NCI-H1417 (cell line): ENCODE measurements at regions not wholly inside any gene's neighbourhood (a gene's known extent, or its start where the extent isn't known, plus 50 kb on each side); places are given as distances from the start of the nearest gene placed in this dataset.
A peak's percentile ranks its signal among the peaks of the same experiment; 100 is the strongest.

ENCODE experiments used
- DNase-seq, 3 experiments: peaks; one replicate each; lab custom pipeline; 2025; lab: John Stamatoyannopoulos, UW

- peak in 2 of 3 experiments; percentile 27 to 74 for DNase-seq
These were observed 49.9 kb upstream of the DAPK1 start for GRCh38 chr9:87447547-87448432.
